Stimulated activated effector memory CD8-positive, alpha-beta T cell treated with anti-CD3 and anti-CD28 coated beads, Interleukin-12 subunit alpha, Interleukin-12 subunit beta, amount 100 ng/mL, for 72 hours (primary cell): ENCODE measurements at regions not wholly inside any gene's neighbourhood (a gene's known extent, or its start where the extent isn't known, plus 50 kb on each side); places are given as distances from the start of the nearest gene placed in this dataset.
"Not testable (repeated sequence)": the region's sequence is repeated elsewhere in the genome, so short reads cannot be mapped to it uniquely, and the experiment has no call there.

ENCODE experiments used
- ATAC-seq: fragments of 150-1000 bp; cut with Tn5 transposase; 2 replicates; pipeline ENCODE4 v1.10.0; 2021
- DNase-seq, 2 donors: peaks; one replicate each; pipeline ENCODE4 v3.0.0; 2021 to 2022; ENCODE audit warnings: low spot score in 2 of 2
- H3K27ac Mint-ChIP-seq: one replicate; pipeline ENCODE4 v1.8.0; 2022; ENCODE audit warnings: mild to moderate bottlenecking, mixed read lengths
- H3K36me3 Mint-ChIP-seq: one replicate; pipeline ENCODE4 v1.8.0; 2022; ENCODE audit warnings: mild to moderate bottlenecking, mixed read lengths
- H3K4me1 Mint-ChIP-seq: one replicate; pipeline ENCODE4 v1.8.0; 2022; ENCODE audit warnings: mixed read lengths
- H3K4me3 Mint-ChIP-seq: one replicate; pipeline ENCODE4 v1.8.0; 2022; ENCODE audit warnings: mild to moderate bottlenecking, mixed read lengths
- H3K9me3 Mint-ChIP-seq: one replicate; pipeline ENCODE4 v1.8.0; 2022; ENCODE audit warnings: mixed read lengths

DNA sequence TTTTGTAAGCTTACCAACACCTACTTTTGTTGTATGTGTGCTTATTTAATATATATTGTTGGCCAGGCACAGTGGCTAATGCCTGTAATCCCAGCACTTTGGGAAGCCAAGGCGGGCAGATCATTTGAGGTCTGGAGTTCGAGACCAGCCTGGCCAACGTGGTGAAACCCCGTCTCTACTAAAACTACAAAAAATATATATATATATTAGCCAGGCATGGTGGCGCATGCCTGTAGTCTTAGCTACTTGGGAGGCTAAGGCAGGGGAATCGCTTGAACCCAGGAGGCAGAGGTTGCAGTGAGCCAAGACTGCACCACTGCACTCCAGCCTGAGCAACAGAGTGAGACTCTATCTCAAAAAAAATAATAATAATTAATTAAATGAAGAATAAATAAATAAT lies 142.0 kb upstream of the C1QTNF3 start:
- H3K27ac Mint-ChIP-seq, DNase-seq, H3K9me3 Mint-ChIP-seq, H3K4me3 Mint-ChIP-seq, ATAC-seq: not testable (repeated sequence)
- peaks cover 14% of the 10 kb centered on the region for H3K4me1 Mint-ChIP-seq
- H3K36me3 Mint-ChIP-seq, result peaks cover 28% of the 10 kb centered on the region

DNA sequence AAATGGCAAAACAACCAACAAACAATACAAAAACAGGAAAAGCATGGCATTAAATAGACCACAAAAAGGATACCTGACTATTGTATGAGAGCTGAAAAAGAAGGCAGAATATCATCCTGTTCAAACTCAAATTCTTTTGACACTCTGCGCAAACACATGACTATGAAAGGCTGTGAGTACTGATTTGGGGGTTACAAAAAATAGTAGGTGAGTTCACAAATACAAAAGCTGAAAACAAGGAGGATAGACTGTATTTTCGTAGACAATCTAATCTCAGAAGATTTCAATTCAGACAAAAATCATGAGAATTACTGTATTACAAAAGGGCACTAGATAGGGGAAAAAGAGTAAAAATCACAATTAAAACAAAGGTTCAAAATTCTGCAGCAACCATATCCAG lies 142.6 kb upstream of the C1QTNF3 start:
- H3K4me1 Mint-ChIP-seq, result peaks cover 15% of the 10 kb centered on the region
- H3K4me3 Mint-ChIP-seq, ATAC-seq, H3K9me3 Mint-ChIP-seq, DNase-seq: not testable (repeated sequence)
- H3K27ac Mint-ChIP-seq, result peak overlapping the region; percentile 3
- H3K36me3 Mint-ChIP-seq, result peaks cover 27% of the 10 kb centered on the region

DNA sequence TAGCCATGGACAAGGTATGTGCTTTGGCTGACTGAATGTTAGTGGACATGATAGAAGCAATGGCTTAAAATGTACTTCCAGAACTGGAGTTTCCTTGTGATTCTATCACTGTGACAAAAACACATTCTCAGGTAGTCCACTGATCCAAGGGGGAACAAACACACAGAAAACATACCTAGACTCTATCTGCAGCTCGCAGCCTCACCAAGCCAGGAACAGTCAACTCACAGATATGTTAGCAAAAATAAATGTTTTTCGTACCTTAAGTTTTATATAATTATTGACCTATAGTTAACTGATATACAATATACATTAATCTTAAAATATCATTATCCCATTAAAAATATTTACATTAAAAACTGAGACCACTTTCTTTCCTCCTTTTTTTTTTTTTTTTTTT lies 143.1 kb upstream of the C1QTNF3 start:
- H3K4me3 Mint-ChIP-seq, ATAC-seq, H3K27ac Mint-ChIP-seq, H3K9me3 Mint-ChIP-seq: not testable (repeated sequence)
- Mint-ChIP-seq H3K4me1 (peaks cover 18% of the 10 kb centered on the region), H3K36me3 (peaks cover 28% of the 10 kb centered on the region)
- DNase-seq, result peak in 1 of 2 donors; percentile 49

DNA sequence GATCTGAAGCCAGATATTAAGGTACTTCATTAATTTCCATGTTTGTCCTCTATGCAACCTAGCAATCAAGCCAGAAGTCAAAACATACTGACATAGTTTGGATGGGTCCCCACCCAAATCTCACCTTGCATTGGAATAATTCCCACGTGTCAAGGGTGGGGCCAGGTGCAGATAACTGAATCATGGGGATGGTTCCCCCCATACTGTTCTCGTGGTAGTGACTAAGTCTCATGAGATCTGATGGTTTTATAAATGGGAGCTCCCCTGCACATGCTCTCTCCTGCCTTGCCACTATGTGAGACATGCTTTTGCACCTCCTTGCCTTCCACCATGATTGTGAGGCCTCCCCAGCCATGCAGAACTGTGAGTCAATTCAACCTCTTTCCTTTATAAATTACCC lies 143.9 kb upstream of the C1QTNF3 start:
- H3K4me1 Mint-ChIP-seq, result peaks cover 25% of the 10 kb centered on the region
- not testable (repeated sequence) for H3K9me3 Mint-ChIP-seq, ATAC-seq, H3K4me3 Mint-ChIP-seq, H3K27ac Mint-ChIP-seq
- DNase-seq, result peak; percentile 20 to 62
- H3K36me3 Mint-ChIP-seq, result peaks cover 34% of the 10 kb centered on the region

DNA sequence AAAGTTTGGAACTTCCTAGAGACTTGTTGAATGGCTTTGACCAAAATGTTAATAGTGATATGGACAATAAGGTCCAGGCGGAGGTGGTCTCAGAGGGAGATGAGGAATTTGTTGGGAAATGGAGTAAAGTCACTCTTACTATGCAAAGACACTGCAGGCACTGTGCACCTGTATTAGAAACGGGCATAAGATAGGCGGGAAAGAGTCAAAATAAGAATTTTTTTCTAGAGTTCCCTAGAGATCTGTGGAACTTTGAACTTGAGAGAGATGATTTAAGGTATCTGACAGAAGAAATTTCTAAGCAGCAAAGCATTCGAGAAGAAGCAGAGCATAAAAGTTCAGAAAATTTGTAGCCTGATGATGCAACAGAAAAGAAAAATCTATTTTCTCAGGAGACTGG lies 144.4 kb upstream of the C1QTNF3 start:
- Mint-ChIP-seq H3K36me3 (peaks cover 36% of the 10 kb centered on the region), H3K27ac (peak overlapping the region; percentile 29), H3K4me1 (peaks cover 31% of the 10 kb centered on the region)
- not testable (repeated sequence) for ATAC-seq, H3K4me3 Mint-ChIP-seq, H3K9me3 Mint-ChIP-seq
- DNase-seq, result peak in 1 of 2 donors; percentile 46

DNA sequence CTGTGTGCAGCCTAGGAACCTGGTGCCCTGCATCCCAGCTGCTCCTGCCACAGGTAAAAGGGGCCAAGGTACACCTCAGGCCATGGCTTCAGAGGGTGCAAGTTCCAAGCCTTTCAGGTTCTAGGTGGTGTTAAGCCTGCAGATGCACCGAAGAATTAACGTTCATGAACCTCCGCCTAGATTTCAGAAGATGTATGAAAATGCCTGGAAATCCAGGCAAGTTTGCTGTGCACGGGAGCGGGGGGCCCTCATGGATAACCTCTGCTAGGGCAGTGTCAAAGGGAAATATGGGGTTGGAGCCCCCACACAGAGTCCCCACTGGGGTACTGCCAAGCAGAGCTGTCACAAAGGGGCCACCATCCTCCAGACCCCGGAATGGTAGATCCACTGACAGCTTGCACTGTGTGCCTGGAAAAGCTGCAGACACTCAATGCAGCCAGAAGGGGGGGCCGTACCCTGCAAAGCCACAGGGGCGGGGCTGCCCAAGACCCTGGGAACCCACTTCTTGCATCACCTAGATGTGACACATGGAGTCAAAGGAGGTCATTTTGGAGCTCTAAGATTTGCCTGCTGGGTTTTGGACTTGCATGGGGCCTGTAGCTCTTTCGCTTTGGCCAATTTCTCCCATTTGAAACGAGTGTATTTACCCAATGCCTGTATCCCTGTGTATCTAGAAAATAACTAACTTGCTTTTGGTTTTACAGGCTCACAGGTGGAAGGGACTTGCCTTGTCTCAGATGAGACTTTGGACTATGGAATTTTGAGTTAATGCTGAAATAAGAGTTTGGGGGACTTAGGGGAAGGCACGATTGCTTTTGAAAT lies 145.2 kb upstream of the C1QTNF3 start:
- Mint-ChIP-seq H3K27ac (peak overlapping the region; percentile 29), H3K36me3 (peaks cover 37% of the 10 kb centered on the region), H3K4me1 (peaks cover 36% of the 10 kb centered on the region)
- not testable (repeated sequence) for H3K4me3 Mint-ChIP-seq, H3K9me3 Mint-ChIP-seq, ATAC-seq
- peak; percentile 69 to 90 for DNase-seq

DNA sequence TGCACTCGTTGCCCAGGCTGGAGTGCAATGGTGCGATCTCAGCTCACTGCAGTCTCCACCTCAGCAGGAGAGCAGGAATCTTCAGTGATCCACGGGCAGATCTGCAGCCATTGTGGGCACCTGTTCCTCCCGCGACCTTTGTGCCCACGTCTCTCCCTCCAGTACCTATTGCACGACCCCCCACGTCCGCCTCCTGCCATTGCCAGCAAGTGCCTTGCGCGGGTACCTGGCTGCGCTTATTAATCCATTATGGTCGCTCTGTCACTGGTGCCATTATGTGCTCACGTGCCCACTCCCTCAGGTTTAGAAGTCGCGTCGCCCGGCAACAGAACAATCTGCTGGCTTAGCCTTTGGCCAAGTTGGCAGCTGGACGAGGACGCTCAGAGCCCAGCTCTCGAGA lies 146.2 kb upstream of the C1QTNF3 start:
- not testable (repeated sequence) for H3K4me3 Mint-ChIP-seq, H3K9me3 Mint-ChIP-seq, ATAC-seq
- H3K4me1 Mint-ChIP-seq, result peaks cover 40% of the 10 kb centered on the region
- DNase-seq, result peak; percentile 32 to 65
- peak overlapping the region; percentile 16 for H3K27ac Mint-ChIP-seq
- H3K36me3 Mint-ChIP-seq, result peaks cover 37% of the 10 kb centered on the region

DNA sequence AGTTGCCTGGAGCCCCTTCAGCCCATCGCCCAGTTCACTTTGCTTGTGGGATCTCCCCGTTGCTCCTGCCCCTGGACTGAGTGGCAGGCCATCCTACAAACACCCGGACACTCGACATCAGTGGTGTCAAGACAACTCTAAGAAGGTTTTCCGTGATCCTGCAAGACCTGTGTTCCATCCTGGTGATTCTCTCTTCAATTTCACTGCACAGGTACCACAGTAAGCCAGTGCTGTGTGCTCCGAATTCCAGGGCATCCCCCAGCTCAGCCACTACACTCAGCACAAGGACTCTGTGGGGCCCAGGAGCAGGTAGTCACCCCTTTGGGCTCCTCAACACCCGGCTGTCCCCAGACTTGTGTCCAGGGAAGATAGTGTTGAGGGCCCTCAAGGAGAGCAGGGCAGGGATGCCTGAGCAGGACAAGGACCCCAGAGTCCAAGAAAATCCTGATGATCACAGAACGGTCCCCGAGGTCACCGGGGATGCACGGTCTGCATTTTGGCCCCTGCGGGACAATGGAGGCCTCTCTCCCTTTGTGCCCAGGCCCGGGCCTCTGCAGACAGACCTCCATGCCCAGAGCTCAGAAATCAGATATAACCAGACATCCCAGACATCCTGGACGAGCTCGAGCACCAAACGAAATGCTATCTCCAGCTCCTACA lies 146.9 kb upstream of the C1QTNF3 start:
- Mint-ChIP-seq H3K27ac (peak overlapping the region; percentile 16), H3K4me1 (peaks cover 40% of the 10 kb centered on the region), H3K36me3 (peaks cover 33% of the 10 kb centered on the region)
- DNase-seq, result peak; percentile 34 to 67
- not testable (repeated sequence) for H3K9me3 Mint-ChIP-seq, H3K4me3 Mint-ChIP-seq, ATAC-seq

DNA sequence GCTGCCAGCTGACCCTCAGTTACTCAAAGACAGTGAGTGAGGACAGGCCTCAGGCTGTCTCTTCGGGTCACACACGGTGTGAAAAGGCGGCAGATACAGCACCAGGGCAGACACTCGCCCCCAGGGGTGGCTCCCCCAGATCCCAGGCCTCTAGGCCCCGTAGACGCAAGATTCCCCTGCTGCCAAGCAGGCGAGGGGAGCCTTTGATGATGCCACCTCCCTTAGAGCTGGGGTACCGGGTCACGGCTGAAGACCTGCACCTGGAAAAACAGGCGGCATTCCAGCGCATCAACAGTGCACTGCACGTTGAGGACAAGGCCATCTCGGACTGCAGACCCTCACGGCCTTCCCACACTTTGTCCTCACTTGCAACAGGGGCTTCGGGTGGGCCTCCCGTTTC lies 147.5 kb upstream of the C1QTNF3 start:
- ATAC-seq, H3K9me3 Mint-ChIP-seq, H3K4me3 Mint-ChIP-seq: not testable (repeated sequence)
- DNase-seq, result peak; percentile 33 to 67
- Mint-ChIP-seq H3K36me3 (peaks cover 33% of the 10 kb centered on the region), H3K27ac (peak overlapping the region; percentile 16), H3K4me1 (peaks cover 40% of the 10 kb centered on the region)

DNA sequence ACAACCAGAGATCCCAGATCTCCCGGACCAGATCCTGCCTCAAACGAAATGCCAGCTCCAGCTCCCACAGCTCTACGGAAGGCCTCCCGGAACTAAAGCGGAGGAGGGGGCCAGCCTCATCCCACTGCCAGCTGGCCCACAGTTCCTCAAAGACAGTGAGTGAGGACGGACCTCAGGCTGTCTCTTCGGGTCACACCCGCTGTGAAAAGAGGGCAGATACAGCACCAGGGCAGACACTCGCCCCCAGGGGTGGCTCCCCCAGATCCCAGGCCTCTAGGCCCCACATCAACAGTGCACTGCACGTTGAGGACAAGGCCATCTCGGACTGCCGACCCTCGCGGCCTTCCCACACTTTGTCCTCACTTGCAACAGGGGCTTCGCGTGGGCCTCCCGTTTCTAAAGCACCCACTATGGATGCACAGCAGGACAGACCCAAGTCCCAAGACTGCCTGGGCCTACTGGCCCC lies 148.3 kb upstream of the C1QTNF3 start:
- DNase-seq, result peak; percentile 40 to 68
- peaks cover 40% of the 10 kb centered on the region for H3K4me1 Mint-ChIP-seq
- H3K9me3 Mint-ChIP-seq, ATAC-seq, H3K4me3 Mint-ChIP-seq: not testable (repeated sequence)
- peaks cover 39% of the 10 kb centered on the region for H3K36me3 Mint-ChIP-seq
- peak overlapping the region; percentile 86 for H3K27ac Mint-ChIP-seq

DNA sequence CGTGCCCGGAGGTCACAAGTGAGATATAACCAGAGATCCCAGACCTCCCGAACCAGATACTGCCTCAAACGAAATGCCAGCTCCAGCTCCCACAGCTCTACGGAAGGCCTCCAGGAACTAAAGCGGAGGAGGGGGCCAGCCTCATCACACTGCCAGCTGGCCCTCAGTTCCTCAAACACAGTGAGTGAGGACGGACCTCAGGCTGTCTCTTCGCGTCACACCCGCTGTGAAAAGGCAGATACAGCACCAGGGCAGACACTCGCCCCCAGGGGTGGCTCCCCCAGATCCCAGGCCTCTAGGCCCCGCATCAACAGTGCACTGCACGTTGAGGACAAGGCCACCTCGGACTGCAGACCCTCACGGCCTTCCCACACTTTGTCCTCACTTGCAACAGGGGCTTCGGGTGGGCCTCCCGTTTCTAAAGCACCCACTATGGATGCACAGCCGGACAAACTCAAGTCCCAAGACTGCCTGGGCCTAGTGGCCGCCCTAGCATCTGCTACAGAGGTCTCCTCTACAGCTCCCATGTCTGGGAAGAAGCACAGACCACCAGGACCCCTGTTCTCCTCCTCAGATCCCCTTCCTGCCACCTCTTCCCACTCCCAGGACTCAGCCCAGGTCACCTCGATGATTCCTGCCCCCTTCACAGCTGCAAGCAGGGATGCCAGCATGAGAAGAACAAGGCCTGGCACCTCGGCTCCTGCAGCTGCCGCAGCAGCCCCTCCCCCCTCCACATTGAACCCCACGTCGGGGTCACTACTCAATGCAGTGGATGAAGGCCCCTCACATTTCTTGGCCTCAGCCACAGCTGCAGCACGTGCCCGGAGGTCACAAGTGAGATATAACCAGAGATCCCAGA lies 149.3 kb upstream of the C1QTNF3 start:
- Mint-ChIP-seq H3K4me1 (peaks cover 40% of the 10 kb centered on the region), H3K27ac (peak overlapping the region; percentile 86), H3K36me3 (peaks cover 39% of the 10 kb centered on the region)
- H3K4me3 Mint-ChIP-seq, H3K9me3 Mint-ChIP-seq, ATAC-seq: not testable (repeated sequence)
- peak; percentile 40 to 69 for DNase-seq

DNA sequence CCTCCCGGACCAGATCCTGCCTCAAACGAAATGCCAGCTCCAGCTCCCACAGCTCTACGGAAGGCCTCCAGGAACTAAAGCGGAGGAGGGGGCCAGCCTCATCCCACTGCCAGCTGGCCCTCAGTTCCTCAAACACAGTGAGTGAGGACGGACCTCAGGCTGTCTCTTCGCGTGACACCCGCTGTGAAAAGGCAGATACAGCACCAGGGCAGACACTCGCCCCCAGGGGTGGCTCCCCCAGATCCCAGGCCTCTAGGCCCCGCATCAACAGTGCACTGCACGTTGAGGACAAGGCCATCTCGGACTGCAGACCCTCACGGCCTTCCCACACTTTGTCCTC lies 149.9 kb upstream of the C1QTNF3 start:
- H3K36me3 Mint-ChIP-seq, result peaks cover 37% of the 10 kb centered on the region
- H3K27ac Mint-ChIP-seq, result peak overlapping the region; percentile 86
- H3K4me1 Mint-ChIP-seq, result peaks cover 37% of the 10 kb centered on the region
- H3K4me3 Mint-ChIP-seq, H3K9me3 Mint-ChIP-seq, ATAC-seq, DNase-seq: not testable (repeated sequence)

DNA sequence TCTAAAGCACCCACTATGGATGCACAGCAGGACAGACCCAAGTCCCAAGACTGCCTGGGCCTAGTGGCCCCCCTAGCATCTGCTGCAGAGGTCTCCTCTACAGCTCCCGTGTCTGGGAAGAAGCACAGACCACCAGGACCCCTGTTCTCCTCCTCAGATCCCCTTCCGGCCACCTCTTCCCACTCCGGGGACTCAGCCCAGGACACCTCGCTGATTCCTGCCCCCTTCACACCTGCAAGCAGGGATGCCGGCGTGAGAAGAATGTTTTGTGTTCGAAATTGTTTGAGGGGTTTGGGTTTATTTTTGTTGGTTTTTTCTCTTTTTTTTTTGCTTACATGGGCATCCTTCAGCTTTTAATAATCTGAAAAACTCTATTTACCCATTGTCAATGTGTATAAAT lies 150.3 kb upstream of the C1QTNF3 start:
- Mint-ChIP-seq H3K27ac (peak overlapping the region; percentile 33), H3K4me1 (peaks cover 34% of the 10 kb centered on the region), H3K36me3 (peaks cover 33% of the 10 kb centered on the region)
- H3K9me3 Mint-ChIP-seq, ATAC-seq, H3K4me3 Mint-ChIP-seq: not testable (repeated sequence)
- peak in 1 of 2 donors; percentile 59 for DNase-seq

DNA sequence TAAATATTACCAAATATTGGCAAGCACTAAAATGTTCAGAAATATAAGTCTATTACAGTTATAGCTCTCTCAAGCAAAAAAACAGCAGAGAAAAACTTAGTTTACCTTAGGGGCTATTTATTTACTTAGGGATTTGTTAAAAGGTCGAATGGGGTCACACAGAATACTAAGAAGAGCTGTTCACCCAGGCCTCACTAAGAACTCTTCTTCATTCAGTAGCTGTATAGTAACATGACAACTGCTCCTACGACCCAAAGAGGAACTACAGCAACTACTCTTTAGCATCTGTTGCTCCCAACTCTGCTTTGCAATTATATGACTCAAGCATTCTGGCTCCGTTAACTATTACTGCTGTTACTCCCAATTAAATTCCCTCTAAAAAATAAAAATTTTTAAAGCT lies 150.8 kb upstream of the C1QTNF3 start:
- not testable (repeated sequence) for ATAC-seq, H3K4me3 Mint-ChIP-seq, H3K9me3 Mint-ChIP-seq, DNase-seq
- Mint-ChIP-seq H3K27ac (peak overlapping the region; percentile 33), H3K36me3 (peaks cover 33% of the 10 kb centered on the region), H3K4me1 (peaks cover 34% of the 10 kb centered on the region)

DNA sequence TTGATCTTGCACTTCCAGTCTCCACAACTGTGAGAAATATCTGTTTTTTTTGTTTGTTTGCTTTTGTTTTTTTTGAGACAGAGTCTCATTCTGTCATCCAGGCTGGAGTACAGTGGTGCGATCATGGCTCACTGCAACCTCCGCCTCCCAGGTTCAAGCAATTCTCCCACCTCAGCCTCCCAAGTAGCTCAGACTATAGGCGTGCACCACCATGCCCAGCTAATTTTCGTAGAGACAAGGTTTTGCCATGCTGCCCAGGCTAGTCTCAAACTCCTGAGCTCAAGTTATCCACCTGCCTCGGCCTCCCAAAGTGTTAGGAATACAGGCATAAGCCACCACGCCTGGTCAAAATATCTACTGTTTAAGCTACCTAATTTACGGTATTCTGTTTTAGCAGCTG lies 153.1 kb upstream of the C1QTNF3 start:
- not testable (repeated sequence) for H3K9me3 Mint-ChIP-seq, DNase-seq

More for the DNA sequence above, 153.1 kb upstream of the C1QTNF3 start:
- H3K4me1 Mint-ChIP-seq, result peaks cover 22% of the 10 kb centered on the region
- ATAC-seq, H3K27ac Mint-ChIP-seq, H3K4me3 Mint-ChIP-seq: not testable (repeated sequence)
- peaks cover 26% of the 10 kb centered on the region for H3K36me3 Mint-ChIP-seq
